H1 (cell line): ENCODE measurements at regions not wholly inside any gene's neighbourhood (a gene's known extent, or its start where the extent isn't known, plus 50 kb on each side); places are given as distances from the start of the nearest gene placed in this dataset.

ENCODE experiments used
- CTCF ChIA-PET: fragments of 300-600 bp; sonication (Branson Sonifier 250); formaldehyde crosslinking; loops from one replicate; lab custom pipeline; 2021; ENCODE audit not compliant: partially characterized antibody; lab: Charles Lee
- POLR2A ChIA-PET: fragments of 300-600 bp; sonication (Branson Sonifier 250); formaldehyde crosslinking; loops from one replicate; lab custom pipeline; 2021; ENCODE audit warnings: inconsistent platforms; ENCODE audit not compliant: partially characterized antibody; lab: Charles Lee
- DNase-seq, 2 experiments: peaks; one replicate each; pipeline versions ENCODE4 v3.0.0 to v3.0.0-alpha.2; 2010 to 2022; ENCODE audit warnings: low spot score in 2 of 2, low read depth in 1 of 2, mixed read lengths in 1 of 2
- FAIRE-seq: peaks from 2 replicates; lab custom pipeline; 2011; peaks lifted over from hg19 to GRCh38; lab: Jason Lieb, UNC
- H2AFZ ChIP-seq: 2 replicates; pipeline ENCODE4 v1.8.1; 2012; ENCODE audit warnings: low read length, inconsistent platforms
- H2AK5ac ChIP-seq: 2 replicates; pipeline ENCODE4 v1.6.1; 2013; ENCODE audit warnings: low read depth, low read length
- H2BK120ac ChIP-seq: replicated peaks from 2 replicates; pipeline ENCODE3; 2013; ENCODE audit warnings: low read depth, low read length, inconsistent platforms
- H2BK12ac ChIP-seq: 2 replicates; pipeline ENCODE4 v1.6.1; 2013; ENCODE audit warnings: low read depth, low read length
- H2BK15ac ChIP-seq: 2 replicates; pipeline ENCODE4 v1.6.1; 2013; ENCODE audit warnings: low read length
- H2BK20ac ChIP-seq: 2 replicates; pipeline ENCODE4 v1.6.1; 2013; ENCODE audit warnings: low read length
- H2BK5ac ChIP-seq: 2 replicates; pipeline ENCODE4 v1.6.1; 2013; ENCODE audit warnings: low read depth, low read length
- H3K14ac ChIP-seq: 2 replicates; pipeline ENCODE4 v1.6.1; 2013; ENCODE audit warnings: inconsistent platforms; ENCODE audit not compliant: insufficient read length
- H3K18ac ChIP-seq: 2 replicates; pipeline ENCODE4 v1.6.1; 2013; ENCODE audit warnings: low read length; ENCODE audit errors: extremely low read depth
- H3K23ac ChIP-seq: 2 replicates; pipeline ENCODE4 v1.6.1; 2013; ENCODE audit warnings: inconsistent platforms; ENCODE audit not compliant: insufficient read length
- H3K23me2 ChIP-seq: 2 replicates; pipeline ENCODE4 v1.6.1; 2013; ENCODE audit warnings: low read depth, low read length
- H3K27ac ChIP-seq: 2 replicates; pipeline ENCODE4 v1.6.1; 2011; ENCODE audit warnings: low read depth, low read length, inconsistent platforms
- H3K27me3 ChIP-seq, 4 experiments: replicated peaks in 1 of 4; 1 replicate in 1 of 4; 2 replicates in 3 of 4; pipeline versions ENCODE4 v1.6.1 to v1.8.1; 2011 to 2013; ENCODE audit warnings: low read length in 3 of 4, mild to moderate bottlenecking in 3 of 4, inconsistent platforms in 2 of 4, mixed read lengths in 2 of 4, moderate library complexity in 1 of 4; ENCODE audit not compliant: control insufficient read depth in 3 of 4, insufficient read depth in 3 of 4; ENCODE audit errors: extremely low read depth in 1 of 4
- H3K36me3 ChIP-seq, 4 experiments: 2 replicates each; pipeline versions ENCODE4 v1.6.1 to v1.8.1; 2011 to 2013; ENCODE audit warnings: mild to moderate bottlenecking in 4 of 4, low read length in 3 of 4, moderate library complexity in 2 of 4, control low read depth in 1 of 4, inconsistent platforms in 1 of 4; ENCODE audit not compliant: insufficient read depth in 4 of 4, control insufficient read depth in 2 of 4
- H3K4ac ChIP-seq: replicated peaks from 2 replicates; pipeline ENCODE3; 2013; ENCODE audit warnings: low read length, low read depth, mixed read lengths, inconsistent platforms; ENCODE audit not compliant: insufficient read length
- H3K4me1 ChIP-seq, 4 experiments: replicated peaks in 1 of 4; 1 replicate in 1 of 4; 2 replicates in 3 of 4; pipeline versions ENCODE4 v1.6.1 to v1.8.1; 2011 to 2013; ENCODE audit warnings: low read length in 3 of 4, inconsistent platforms in 2 of 4, mixed read lengths in 1 of 4; ENCODE audit not compliant: insufficient read depth in 4 of 4, control insufficient read depth in 3 of 4
- H3K4me2 ChIP-seq, 2 experiments: 2 replicates each; pipeline versions ENCODE4 v1.6.1 to v1.8.1; 2011 to 2013; ENCODE audit warnings: low read depth in 2 of 2, low read length in 2 of 2, control low read depth in 1 of 2, inconsistent platforms in 1 of 2, mild to moderate bottlenecking in 1 of 2; ENCODE audit not compliant: insufficient read depth in 1 of 2
- H3K4me3 ChIP-seq, 4 experiments: fragments of 200-600, 300-600 bp in 1 of 4; sonication (generic), shearing (Covaris generic), sonication (Bioruptor Twin) in 1 of 4; 2 replicates each; pipeline versions ENCODE4 v1.5.1 to v1.8.1; 2011 to 2016; ENCODE audit warnings: low read length in 4 of 4, low read depth in 3 of 4, control low read depth in 2 of 4, inconsistent platforms in 2 of 4, mild to moderate bottlenecking in 2 of 4, mixed read lengths in 1 of 4, moderate library complexity in 1 of 4; ENCODE audit not compliant: insufficient read depth in 2 of 4; ENCODE audit errors: extremely low read depth in 1 of 4
- H3K56ac ChIP-seq: replicated peaks from 2 replicates; pipeline ENCODE3; 2013; ENCODE audit warnings: low read depth, mild to moderate bottlenecking, mixed read lengths, low read length, inconsistent platforms; ENCODE audit not compliant: insufficient read length
- H3K79me1 ChIP-seq: 2 replicates; pipeline ENCODE4 v1.6.1; 2013; ENCODE audit warnings: low read depth, low read length, control low read depth
- H3K79me2 ChIP-seq, 2 experiments: 2 replicates each; pipeline versions ENCODE4 v1.6.1 to v1.8.1; 2012 to 2013; ENCODE audit warnings: low read length in 2 of 2, mild to moderate bottlenecking in 2 of 2, inconsistent platforms in 1 of 2; ENCODE audit not compliant: insufficient read depth in 2 of 2, control insufficient read depth in 1 of 2
- H3K9ac ChIP-seq, 4 experiments: replicated peaks in 1 of 4; 1 replicate in 1 of 4; 2 replicates in 3 of 4; pipeline versions ENCODE4 v1.6.1 to v1.8.1; 2011 to 2013; ENCODE audit warnings: low read depth in 3 of 4, low read length in 3 of 4, control low read depth in 2 of 4, mild to moderate bottlenecking in 2 of 4, moderate library complexity in 2 of 4, inconsistent platforms in 1 of 4; ENCODE audit errors: extremely low read depth in 1 of 4
- H3K9me3 ChIP-seq, 2 experiments: 2 replicates each; pipeline versions ENCODE4 v1.6.1 to v1.8.1; 2012 to 2013; ENCODE audit warnings: mild to moderate bottlenecking in 2 of 2, moderate library complexity in 2 of 2, control low read depth in 1 of 2, inconsistent platforms in 1 of 2, low read depth in 1 of 2, low read length in 1 of 2, mixed read lengths in 1 of 2; ENCODE audit not compliant: insufficient read depth in 2 of 2
- H4K20me1 ChIP-seq, 2 experiments: replicated peaks in 1 of 2; 2 replicates each; pipeline versions ENCODE3 to v1.8.1; 2011 to 2013; ENCODE audit warnings: inconsistent platforms in 2 of 2, low read length in 2 of 2, mild to moderate bottlenecking in 1 of 2; ENCODE audit not compliant: insufficient read depth in 2 of 2, control insufficient read depth in 1 of 2
- H4K5ac ChIP-seq: 2 replicates; pipeline ENCODE4 v1.6.1; 2013; ENCODE audit warnings: low read length, low read depth, mixed read lengths, inconsistent platforms; ENCODE audit not compliant: insufficient read length
- H4K8ac ChIP-seq: 2 replicates; pipeline ENCODE4 v1.8.0; 2013; ENCODE audit warnings: mild to moderate bottlenecking, moderate library complexity, low read length, inconsistent platforms; ENCODE audit not compliant: insufficient read depth; ENCODE audit errors: extremely low read depth
- H4K91ac ChIP-seq: replicated peaks from 2 replicates; pipeline ENCODE3; 2013; ENCODE audit warnings: low read length, mixed read lengths, inconsistent platforms; ENCODE audit not compliant: insufficient read length
- ATF2 ChIP-seq: IDR thresholded peaks from 2 replicates; pipeline ENCODE4 v1.6.1; 2012; ENCODE audit warnings: low read length, inconsistent platforms
- EGR1 ChIP-seq: IDR thresholded peaks from 2 replicates; pipeline ENCODE4 v1.6.1; 2011; ENCODE audit warnings: low read depth, low read length, borderline replicate concordance
- HDAC6 ChIP-seq: IDR thresholded peaks from one replicate; pipeline ENCODE4 v1.7.1; 2012; ENCODE audit warnings: low read depth, mild to moderate bottlenecking, inconsistent platforms, low read length, moderate library complexity
- KDM5A ChIP-seq: fragments of 200-600 bp; IDR thresholded peaks from 2 replicates; pipeline ENCODE4 v1.7.1; 2012; ENCODE audit warnings: mild to moderate bottlenecking, low read length, inconsistent platforms, mixed read lengths
- POLR2AphosphoS5 ChIP-seq: IDR thresholded peaks from 2 replicates; pipeline ENCODE4 v1.6.1; 2011; ENCODE audit warnings: low read depth, low read length
- RAD21 ChIP-seq, 2 experiments: IDR thresholded peaks in 1 of 2; conservative IDR thresholded peaks in 1 of 2; 2 replicates each; pipeline ENCODE4 v1.6.1; 2011; ENCODE audit warnings: low read depth in 2 of 2, low read length in 2 of 2, improper control_type of control experiment in 1 of 2, inconsistent platforms in 1 of 2, mild to moderate bottlenecking in 1 of 2, moderate library complexity in 1 of 2
- RFX5 ChIP-seq: IDR thresholded peaks from 2 replicates; pipeline ENCODE4 v1.6.1; 2011; ENCODE audit warnings: low read depth, low read length, improper control_type of control experiment, borderline replicate concordance
- SAP30 ChIP-seq: fragments of 300-600 bp; sonication (generic); IDR thresholded peaks from 2 replicates; pipeline ENCODE4 v1.7.1; 2012; ENCODE audit warnings: low read length, moderate library complexity, mild to moderate bottlenecking, inconsistent platforms; ENCODE audit not compliant: insufficient read depth, insufficient replicate concordance
- SP1 ChIP-seq: IDR thresholded peaks from 2 replicates; pipeline ENCODE4 v1.6.1; 2011; ENCODE audit warnings: low read depth, low read length
- SUZ12 ChIP-seq: fragments of 200-600 bp; sonication (generic); IDR thresholded peaks from 2 replicates; pipeline ENCODE4 v1.6.1; 2012; ENCODE audit warnings: mild to moderate bottlenecking, inconsistent platforms, low read length, moderate library complexity, mixed read lengths
- ZNF274 ChIP-seq: IDR thresholded peaks from 2 replicates; pipeline ENCODE4 v1.7.0; 2012; ENCODE audit warnings: low read length, borderline replicate concordance; ENCODE audit errors: extremely low read depth
- WGBS, 2 experiments: shearing (Covaris generic) in 1 of 2; methylation state at CpG; one replicate each; pipeline versions ENCODE4 v1.1.6 to v1.1.7; 2013 to 2015; ENCODE audit warnings: low lambda C conversion rate in 2 of 2, mixed read lengths in 2 of 2, inconsistent platforms in 1 of 2, low coverage in 1 of 2, missing lambda C conversion rate in 1 of 2; ENCODE audit not compliant: insufficient replicate concordance in 2 of 2, insufficient coverage in 1 of 2, insufficient read length in 1 of 2; ENCODE audit errors: extremely low coverage in 1 of 2, missing lambda C conversion rate in 1 of 2; 5-methylcytosine and 5-hydroxymethylcytosine counted together
- TF ChIP-seq, protein P1 (sequence below): IDR thresholded peaks from 2 replicates; pipeline ENCODE4 v1.6.1; 2012; ENCODE audit warnings: inconsistent platforms

DNA sequence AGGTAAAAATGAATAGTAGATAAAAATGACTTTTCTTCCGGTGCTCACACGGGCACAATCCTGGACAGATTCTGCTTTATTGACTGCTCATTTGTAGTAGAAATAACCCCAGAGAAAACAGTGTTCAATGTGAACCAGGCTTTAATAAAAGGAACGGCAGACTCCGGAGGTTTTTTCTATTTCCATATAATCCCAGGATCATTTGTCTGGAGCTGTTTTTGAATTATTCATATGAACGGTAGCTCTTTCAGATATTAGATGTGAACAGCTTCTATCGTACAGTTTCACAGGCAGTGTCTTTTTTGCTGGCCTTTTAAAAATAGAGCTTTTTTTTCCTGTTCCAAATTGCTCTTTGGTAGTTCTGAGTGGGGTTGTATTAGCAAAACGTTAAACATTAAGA is 347.3 kb downstream of the MFSD1 start:
- Histone ChIP-seq H3K4ac (no peak overlapping the region), H4K91ac (no peak overlapping the region), H3K36me3 (no peaks in the 10 kb centered on the region), H3K4me3 (no peak overlapping the region), H3K18ac (no peak overlapping the region), H3K56ac (no peak overlapping the region), H3K23ac (no peak overlapping the region), H2AK5ac (no peak overlapping the region), H4K5ac (no peak overlapping the region), H3K79me2 (no peaks in the 10 kb centered on the region), H2BK15ac (no peak overlapping the region), H3K27ac (no peak overlapping the region), H3K9me3 (no peaks in the 10 kb centered on the region), H3K14ac (no peak overlapping the region), H3K4me1 (no peaks in the 10 kb centered on the region), H3K27me3 (no peaks in the 10 kb centered on the region; a peak in 1 of 7 replicates), H3K9ac (no peak overlapping the region), H2BK12ac (no peak overlapping the region), H4K8ac (no peak overlapping the region), H4K20me1 (no peaks in the 10 kb centered on the region), H3K23me2 (no peaks in the 10 kb centered on the region), H2AFZ (no peak overlapping the region), H3K4me2 (no peak overlapping the region), H2BK5ac (no peak overlapping the region), H2BK120ac (no peak overlapping the region), H3K79me1 (no peaks in the 10 kb centered on the region), H2BK20ac (no peak overlapping the region)
- DNase-seq, result no peak
- FAIRE-seq, result no peak
- ChIA-PET POLR2A (no interaction called here), CTCF (no interaction called here)
- WGBS, 2 experiments, result 96% methylated on average over 7 of the region's 7 CpGs; no CpG with 5 or more reads in 1 of the 2 experiments
- TF ChIP-seq HDAC6 (no peak), SP1 (no peak), RAD21 (IDR thresholded peaks at IDR 0.05 in 1 of 2, conservative IDR thresholded peaks at IDR 0.05 in 1 of 2; ENCODE audit: low read depth in 2 of 2, low read length in 2 of 2) (no peak), RFX5 (no peak), EGR1 (no peak), SUZ12 (no peak), ZNF274 (no peak), SAP30 (no peak), KDM5A (no peak), ATF2 (no peak), POLR2AphosphoS5 (no peak)
- TF ChIP-seq, protein P1, sequence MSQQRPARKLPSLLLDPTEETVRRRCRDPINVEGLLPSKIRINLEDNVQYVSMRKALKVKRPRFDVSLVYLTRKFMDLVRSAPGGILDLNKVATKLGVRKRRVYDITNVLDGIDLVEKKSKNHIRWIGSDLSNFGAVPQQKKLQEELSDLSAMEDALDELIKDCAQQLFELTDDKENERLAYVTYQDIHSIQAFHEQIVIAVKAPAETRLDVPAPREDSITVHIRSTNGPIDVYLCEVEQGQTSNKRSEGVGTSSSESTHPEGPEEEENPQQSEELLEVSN, result no peak
